ENCODE measurements at regions not wholly inside any gene's neighbourhood (a gene's known extent, or its start where the extent isn't known, plus 50 kb on each side); places are given as distances from the start of the nearest gene placed in this dataset.
"Not testable (repeated sequence)": the region's sequence is repeated elsewhere in the genome, so short reads cannot be mapped to it uniquely, and the experiment has no call there.

- no peak for DNase-seq (ENCODE audit: extremely low read depth in 1 of 11, low read depth in 9 of 11, low spot score in 4 of 11)
These were observed 751.5 kb downstream of the MAT2B start for GRCh38 chr5:164256954-164257353.

- peak in 2 of 11 donors; percentile 2 to 14 for DNase-seq (ENCODE audit: extremely low read depth in 1 of 11, low read depth in 9 of 11, low spot score in 4 of 11)
These were observed 760.1 kb downstream of the MAT2B start for GRCh38 chr5:164265566-164265965.

- no peak for DNase-seq (ENCODE audit: extremely low read depth in 1 of 11, low read depth in 9 of 11, low spot score in 4 of 11)
These were observed 761.2 kb downstream of the MAT2B start for GRCh38 chr5:164266571-164266970.

DNA sequence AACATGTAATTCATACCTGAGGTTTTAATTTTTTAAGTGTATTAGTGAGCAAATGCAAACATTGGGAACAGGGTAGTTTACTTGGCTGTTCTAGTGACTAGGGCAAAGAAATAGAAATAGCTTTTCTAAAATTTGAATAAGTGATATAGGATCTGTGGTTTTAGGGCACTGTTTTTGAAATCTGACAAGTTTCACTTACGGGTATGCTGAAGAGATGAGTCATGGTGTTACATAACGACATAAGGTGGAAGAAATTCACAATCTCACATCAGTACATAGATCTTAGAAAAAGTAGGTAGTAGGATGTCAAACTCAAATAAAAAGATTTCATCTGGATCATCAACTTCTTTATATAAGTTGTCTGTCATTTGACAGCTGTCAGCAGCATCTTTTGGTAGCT, 772.3 kb downstream of the MAT2B start:
- no peak for DNase-seq (ENCODE audit: extremely low read depth in 1 of 11, low read depth in 9 of 11, low spot score in 4 of 11)

GRCh38 chr5:164289526-164289925, 784.1 kb downstream of the MAT2B start:
- DNase-seq (ENCODE audit: extremely low read depth in 1 of 11, low read depth in 9 of 11, low spot score in 4 of 11) = no peak

DNA sequence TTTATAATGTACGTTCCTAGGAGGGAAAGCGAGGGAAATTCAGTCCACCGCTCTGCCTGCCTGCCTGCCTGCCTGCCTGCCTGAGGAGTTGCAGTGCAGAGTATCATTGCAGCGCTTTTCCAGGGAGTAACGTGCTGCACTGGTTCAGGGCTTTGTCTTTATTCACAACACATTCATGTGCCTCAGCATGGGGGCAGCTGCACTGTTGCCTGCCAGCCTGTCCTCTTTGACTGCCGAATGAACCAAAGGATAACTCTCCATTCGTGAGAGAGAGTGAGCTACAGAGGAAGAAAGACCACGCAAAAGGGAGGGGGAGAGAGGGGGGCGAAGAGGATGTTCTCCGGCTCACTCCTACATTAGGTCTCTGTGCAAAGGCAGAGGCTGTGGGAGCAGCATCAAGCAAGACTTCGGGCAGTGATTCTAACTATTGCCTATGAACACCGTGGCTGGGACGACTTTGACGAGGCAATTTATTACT, 791.2 kb downstream of the MAT2B start:
- DNase-seq (ENCODE audit: extremely low read depth in 1 of 11, low read depth in 9 of 11, low spot score in 4 of 11) = peak in 8 of 11 donors; percentile 12 to 31 (median 16)

DNA sequence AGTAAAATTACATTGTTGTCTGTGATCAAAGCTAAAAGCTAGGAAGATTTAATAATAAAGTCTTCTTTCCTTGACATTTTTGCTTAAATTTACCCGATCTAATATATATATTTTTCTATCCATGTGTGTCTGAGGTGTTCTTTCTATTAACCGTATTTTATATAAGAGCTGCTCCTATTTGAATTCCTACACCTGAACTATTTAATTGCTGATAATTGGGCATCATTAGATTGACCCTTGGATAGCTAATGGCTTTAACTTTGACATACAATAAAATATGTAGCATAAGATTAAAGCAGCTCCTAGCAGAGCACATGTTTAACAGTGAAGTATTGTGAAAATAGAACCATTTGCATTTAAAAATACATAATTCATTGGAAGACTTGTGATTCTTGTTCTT, 792.7 kb downstream of the MAT2B start:
- DNase-seq (ENCODE audit: extremely low read depth in 1 of 11, low read depth in 9 of 11, low spot score in 4 of 11) = no peak

DNA sequence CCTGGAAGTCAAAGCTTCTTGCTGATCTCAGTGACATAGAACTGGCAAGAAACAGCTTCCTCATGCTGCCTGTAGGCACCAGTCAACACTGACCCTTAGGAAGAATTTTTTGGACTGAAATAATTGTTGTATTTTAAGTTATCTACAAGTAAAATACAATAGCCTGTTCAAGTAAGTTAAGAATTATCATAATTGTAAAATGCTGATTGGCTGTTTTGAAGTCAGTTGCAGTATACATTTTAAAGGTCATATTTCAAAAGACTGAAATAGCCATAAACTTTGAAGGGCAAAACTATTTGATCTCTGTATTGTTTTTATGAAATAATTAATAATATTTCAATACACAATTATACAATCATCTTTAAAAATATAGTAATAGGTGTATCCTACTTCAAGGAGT, 794.9 kb downstream of the MAT2B start:
- DNase-seq (ENCODE audit: extremely low read depth in 1 of 11, low read depth in 9 of 11, low spot score in 4 of 11) = no peak

DNA sequence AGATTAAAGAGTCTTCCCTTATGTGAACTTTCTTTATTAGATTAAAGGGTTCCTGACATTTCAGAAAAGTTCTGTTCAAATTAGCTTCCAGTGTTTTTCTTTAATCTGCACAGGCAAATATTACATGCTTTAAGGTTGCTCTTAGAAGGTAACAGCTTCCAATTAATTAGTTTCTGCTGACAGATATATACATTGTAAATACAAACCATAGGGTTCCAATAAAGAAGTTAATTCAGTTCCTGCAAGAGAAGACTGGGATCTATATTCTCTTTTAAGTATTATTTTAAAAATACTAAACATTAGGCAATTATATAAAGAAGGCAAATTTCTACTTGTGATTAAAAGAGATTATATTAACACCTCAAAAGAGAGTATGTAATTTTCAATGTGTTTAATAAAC, 795.7 kb downstream of the MAT2B start:
- DNase-seq (ENCODE audit: extremely low read depth in 1 of 11, low read depth in 9 of 11, low spot score in 4 of 11) = no peak

GRCh38 chr5:164301708-164302107, 796.3 kb downstream of the MAT2B start:
- no peak for DNase-seq (ENCODE audit: extremely low read depth in 1 of 11, low read depth in 9 of 11, low spot score in 4 of 11)

GRCh38 chr5:164302533-164303235, 797.3 kb downstream of the MAT2B start:
- peak in 3 of 11 donors; percentile 7 to 34 (median 12) for DNase-seq (ENCODE audit: extremely low read depth in 1 of 11, low read depth in 9 of 11, low spot score in 4 of 11)

GRCh38 chr5:164303646-164304215, 798.3 kb downstream of the MAT2B start:
- DNase-seq (ENCODE audit: extremely low read depth in 1 of 11, low read depth in 9 of 11, low spot score in 4 of 11) = no peak

GRCh38 chr5:164306662-164307061, 801.2 kb downstream of the MAT2B start:
- DNase-seq (ENCODE audit: extremely low read depth in 1 of 11, low read depth in 9 of 11, low spot score in 4 of 11) = no peak

DNA sequence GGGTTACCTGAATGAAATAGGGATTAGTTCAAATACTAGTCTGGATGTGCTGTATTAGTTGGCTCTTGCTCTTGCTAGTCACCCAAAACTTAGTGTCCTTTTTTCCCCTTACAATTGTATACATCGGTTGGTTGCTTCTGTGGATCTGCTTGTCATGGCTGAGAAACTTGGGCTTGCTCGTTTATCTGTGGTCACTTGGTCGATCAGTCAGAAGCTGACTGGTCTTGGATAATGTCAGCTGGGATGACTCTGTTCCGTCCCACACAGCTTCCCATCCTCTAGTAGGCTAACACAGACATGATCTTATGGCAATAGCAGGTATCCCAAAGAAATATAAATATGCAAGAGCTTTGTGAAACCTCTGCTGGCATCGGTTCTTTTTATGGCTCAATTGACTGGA, 807.4 kb downstream of the MAT2B start:
- DNase-seq (ENCODE audit: extremely low read depth in 1 of 11, low read depth in 9 of 11, low spot score in 4 of 11) = no peak

DNA sequence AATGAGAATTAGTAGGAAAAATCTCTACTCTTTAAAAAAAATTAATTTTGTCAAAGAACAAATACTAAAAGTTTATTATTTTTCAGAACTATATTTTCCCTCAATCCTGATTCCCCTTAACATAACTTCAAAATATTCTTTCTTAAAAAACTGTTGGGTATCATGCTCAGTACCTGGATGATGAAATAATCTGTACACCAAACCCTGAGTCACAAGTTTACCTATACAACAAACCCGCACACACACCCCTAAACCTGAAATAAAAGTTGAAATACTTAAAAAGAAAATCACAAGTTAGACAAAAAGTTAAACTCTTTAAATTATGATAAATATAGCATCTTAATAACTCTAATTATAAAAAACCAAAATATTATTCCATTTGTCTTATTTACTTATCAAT, 812.3 kb downstream of the MAT2B start:
- no peak for DNase-seq (ENCODE audit: extremely low read depth in 1 of 11, low read depth in 9 of 11, low spot score in 4 of 11)

DNA sequence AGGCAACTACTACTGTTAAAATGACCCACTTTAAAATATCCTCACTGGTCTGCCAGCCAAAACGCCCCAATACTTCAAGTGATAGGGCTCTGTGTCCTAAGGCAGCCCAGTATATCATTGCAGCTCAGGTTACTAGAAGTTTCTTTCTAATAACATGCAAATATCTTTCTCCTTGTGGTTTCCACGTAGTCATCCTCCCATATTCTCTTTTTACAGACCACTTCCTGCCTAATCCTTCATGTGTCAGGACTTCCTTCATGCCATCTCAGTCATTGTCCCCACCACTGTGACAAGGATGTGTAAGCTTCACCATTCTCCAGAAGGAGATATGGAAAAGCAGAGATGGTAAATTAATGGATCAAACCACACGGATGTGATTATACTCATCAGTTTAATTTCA, 813.7 kb downstream of the MAT2B start:
- DNase-seq (ENCODE audit: extremely low read depth in 1 of 11, low read depth in 9 of 11, low spot score in 4 of 11) = no peak

GRCh38 chr5:164324239-164324638, 818.8 kb downstream of the MAT2B start:
- no peak for DNase-seq (ENCODE audit: extremely low read depth in 1 of 11, low read depth in 9 of 11, low spot score in 4 of 11)

GRCh38 chr5:164326219-164326618, 820.8 kb downstream of the MAT2B start:
- DNase-seq (ENCODE audit: extremely low read depth in 1 of 11, low read depth in 9 of 11, low spot score in 4 of 11) = no peak

DNA sequence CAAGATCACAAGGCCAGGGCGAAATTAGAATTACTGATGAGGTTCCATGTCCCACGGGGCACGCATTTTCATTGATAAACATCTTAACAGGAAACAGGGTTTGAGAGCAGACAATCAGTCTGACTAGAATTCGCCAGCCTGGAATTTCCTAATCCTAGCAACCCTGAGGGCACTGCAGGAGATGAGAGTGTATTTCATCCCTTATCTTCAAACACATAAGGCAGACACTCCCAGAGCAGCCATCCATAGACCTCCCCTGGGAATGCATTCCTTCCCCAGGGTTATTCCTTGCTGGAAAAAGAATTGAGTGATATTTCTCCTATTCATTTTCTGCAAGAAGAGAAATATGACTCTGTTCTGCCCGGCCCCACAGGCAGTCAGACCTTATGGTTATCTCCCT, 821.7 kb downstream of the MAT2B start:
- DNase-seq (ENCODE audit: extremely low read depth in 1 of 11, low read depth in 9 of 11, low spot score in 4 of 11) = not testable (repeated sequence)

DNA sequence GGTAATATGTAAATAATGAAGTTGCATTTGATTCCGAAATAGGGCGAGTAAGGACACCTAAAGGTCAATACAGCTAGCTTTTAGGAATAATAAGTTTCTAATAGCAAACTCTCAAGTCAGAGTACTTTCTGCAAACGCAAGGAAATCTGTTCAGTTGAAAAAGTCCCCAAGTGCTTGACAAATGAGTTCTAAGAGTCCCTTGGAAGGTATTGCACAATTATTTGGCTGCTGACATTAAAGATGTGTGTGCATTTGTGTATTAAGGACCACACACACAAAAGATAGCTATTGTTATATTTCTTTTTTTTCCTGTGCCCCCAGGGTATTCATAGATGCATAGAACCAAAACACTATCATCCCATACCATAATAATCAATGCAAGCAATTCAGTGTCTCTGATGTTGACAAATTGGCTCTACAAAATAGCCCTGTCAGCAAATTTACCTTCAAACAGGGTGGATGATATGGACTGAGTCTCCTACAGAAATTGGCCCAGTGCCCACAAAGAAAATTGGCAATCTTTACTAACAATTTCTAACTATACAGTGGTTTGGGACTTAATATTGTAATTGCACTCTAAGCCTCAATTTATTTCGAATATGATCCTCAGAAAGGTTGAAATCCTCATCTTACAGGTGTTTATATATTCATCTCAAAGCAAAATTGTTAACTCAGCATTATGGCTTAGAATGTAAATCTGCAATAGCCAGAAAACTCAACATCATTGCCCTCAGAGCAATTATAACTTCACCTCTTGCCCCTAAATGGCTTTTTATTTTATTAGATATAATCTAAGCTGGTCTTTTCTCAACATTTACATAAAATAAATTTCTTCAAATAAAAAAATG, 827.2 kb downstream of the MAT2B start:
- no peak for DNase-seq (ENCODE audit: extremely low read depth in 1 of 11, low read depth in 9 of 11, low spot score in 4 of 11)

All from renal cortex interstitium (tissue), 11 donors.